Parathyroid adenoma (tissue), 2 donors: ENCODE measurements at regions not wholly inside any gene's neighbourhood (a gene's known extent, or its start where the extent isn't known, plus 50 kb on each side); places are given as distances from the start of the nearest gene placed in this dataset.

Experiments used
- H2AFZ ChIP-seq: fragments of 300-600 bp; sonication (generic); one replicate; pipeline ENCODE4 v1.7.0; 2017; ENCODE audit warnings: antibody characterized with exemption, mild to moderate bottlenecking
- H3K27ac ChIP-seq: fragments of 300-600 bp; sonication (generic); one replicate; pipeline ENCODE4 v1.7.0; 2017
- H3K27me3 ChIP-seq: fragments of 300-600 bp; sonication (generic); one replicate; pipeline ENCODE4 v1.7.0; 2017; ENCODE audit warnings: low read length; ENCODE audit not compliant: control insufficient read depth, insufficient read depth
- H3K36me3 ChIP-seq: fragments of 300-600 bp; sonication (generic); one replicate; pipeline ENCODE4 v1.7.0; 2017; ENCODE audit warnings: low read length; ENCODE audit not compliant: control insufficient read depth, insufficient read depth
- H3K4me1 ChIP-seq: fragments of 300-600 bp; sonication (generic); one replicate; pipeline ENCODE4 v1.7.0; 2017; ENCODE audit warnings: control low read depth
- H3K4me2 ChIP-seq: fragments of 300-600 bp; sonication (generic); one replicate; pipeline ENCODE4 v1.7.0; 2017; ENCODE audit warnings: low read length
- H3K4me3 ChIP-seq: fragments of 300-600 bp; sonication (generic); one replicate; pipeline ENCODE4 v1.7.0; 2017; ENCODE audit warnings: low read depth, low read length
- H3K79me2 ChIP-seq: fragments of 300-600 bp; sonication (generic); one replicate; pipeline ENCODE4 v1.7.0; 2017; ENCODE audit warnings: control low read depth
- H3K9ac ChIP-seq: fragments of 300-600 bp; sonication (generic); one replicate; pipeline ENCODE4 v1.7.0; 2017; ENCODE audit warnings: mild to moderate bottlenecking
- H3K9me3 ChIP-seq: fragments of 300-600 bp; sonication (generic); one replicate; pipeline ENCODE4 v1.7.0; 2017; ENCODE audit warnings: low read length; ENCODE audit not compliant: control insufficient read depth
- TF ChIP-seq, protein P1 (sequence below): fragments of 300-600 bp; sonication (generic); IDR thresholded peaks from one replicate; pipeline ENCODE4 v1.7.0; 2017; ENCODE audit warnings: antibody characterized with exemption, mild to moderate bottlenecking
- donor health status: primary hyperparathyroidism.

DNA sequence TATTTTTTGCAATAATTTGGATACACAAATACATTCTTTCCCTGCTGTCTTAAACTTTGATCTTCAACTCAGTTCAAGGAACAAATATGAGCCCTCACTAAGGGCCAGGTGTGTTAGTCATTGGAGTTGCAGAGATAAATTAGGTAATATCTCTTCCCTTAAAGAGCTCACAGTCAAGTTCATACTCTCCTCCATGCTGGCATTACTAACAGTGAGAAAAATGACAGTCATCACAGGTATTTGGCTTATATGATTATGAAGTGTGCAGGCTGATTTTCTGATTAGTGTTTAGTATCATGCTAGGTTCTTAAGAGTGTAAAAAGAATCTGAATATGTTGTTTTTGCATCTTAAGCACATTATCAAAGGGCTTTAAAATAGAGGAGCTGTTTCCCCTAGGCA lies 594.7 kb downstream of the CCER1 start:
- Histone ChIP-seq H3K4me3 (no peak overlapping the region), H3K4me1 (peaks cover 19% of the 10 kb centered on the region), H3K36me3 (no peaks in the 10 kb centered on the region), H3K27me3 (no peaks in the 10 kb centered on the region), H3K4me2 (no peak overlapping the region), H3K9me3 (no peaks in the 10 kb centered on the region), H3K79me2 (no peaks in the 10 kb centered on the region), H3K27ac (no peak overlapping the region), H3K9ac (no peak overlapping the region), H2AFZ (no peak overlapping the region)
- TF ChIP-seq, protein P1, sequence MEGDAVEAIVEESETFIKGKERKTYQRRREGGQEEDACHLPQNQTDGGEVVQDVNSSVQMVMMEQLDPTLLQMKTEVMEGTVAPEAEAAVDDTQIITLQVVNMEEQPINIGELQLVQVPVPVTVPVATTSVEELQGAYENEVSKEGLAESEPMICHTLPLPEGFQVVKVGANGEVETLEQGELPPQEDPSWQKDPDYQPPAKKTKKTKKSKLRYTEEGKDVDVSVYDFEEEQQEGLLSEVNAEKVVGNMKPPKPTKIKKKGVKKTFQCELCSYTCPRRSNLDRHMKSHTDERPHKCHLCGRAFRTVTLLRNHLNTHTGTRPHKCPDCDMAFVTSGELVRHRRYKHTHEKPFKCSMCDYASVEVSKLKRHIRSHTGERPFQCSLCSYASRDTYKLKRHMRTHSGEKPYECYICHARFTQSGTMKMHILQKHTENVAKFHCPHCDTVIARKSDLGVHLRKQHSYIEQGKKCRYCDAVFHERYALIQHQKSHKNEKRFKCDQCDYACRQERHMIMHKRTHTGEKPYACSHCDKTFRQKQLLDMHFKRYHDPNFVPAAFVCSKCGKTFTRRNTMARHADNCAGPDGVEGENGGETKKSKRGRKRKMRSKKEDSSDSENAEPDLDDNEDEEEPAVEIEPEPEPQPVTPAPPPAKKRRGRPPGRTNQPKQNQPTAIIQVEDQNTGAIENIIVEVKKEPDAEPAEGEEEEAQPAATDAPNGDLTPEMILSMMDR, result no peak

DNA sequence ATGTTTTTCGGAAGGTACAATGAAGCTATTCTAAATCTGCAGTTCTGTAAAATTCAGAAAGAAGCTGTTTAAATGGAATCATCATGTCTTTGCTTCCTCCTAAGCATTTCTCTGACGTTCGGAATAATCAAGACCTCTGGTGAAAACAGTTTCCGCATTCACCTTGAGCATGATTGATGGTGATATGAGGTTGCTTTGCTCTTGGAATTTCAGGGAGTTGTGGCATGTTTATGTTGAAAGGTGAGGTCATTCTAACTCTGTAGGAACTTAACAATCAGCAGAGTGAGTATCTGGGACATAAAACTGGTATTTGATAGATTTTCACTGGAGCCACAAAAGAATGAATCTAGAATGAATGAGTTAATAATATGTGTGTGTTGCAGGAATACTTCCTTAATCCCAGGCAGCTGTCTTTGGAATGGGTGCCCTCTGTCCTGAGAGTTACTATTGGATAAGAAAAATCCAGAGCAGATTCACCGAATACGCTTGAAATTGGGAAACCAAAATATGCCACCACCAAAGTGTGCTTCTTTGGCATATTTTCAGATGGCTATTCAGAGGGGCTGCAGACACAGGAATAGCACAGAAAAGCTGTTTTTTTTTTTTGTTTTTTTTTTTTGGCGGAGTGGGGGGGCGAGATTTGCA lies 599.1 kb downstream of the CCER1 start:
- Histone ChIP-seq H3K27me3 (no peaks in the 10 kb centered on the region), H3K4me2 (no peak overlapping the region), H3K27ac (no peak overlapping the region), H3K9ac (no peak overlapping the region), H3K9me3 (no peaks in the 10 kb centered on the region), H2AFZ (peak overlapping the region; percentile 36), H3K79me2 (no peaks in the 10 kb centered on the region), H3K4me1 (peaks cover 19% of the 10 kb centered on the region), H3K4me3 (no peak overlapping the region), H3K36me3 (no peaks in the 10 kb centered on the region)
- TF ChIP-seq, protein P1, result no peak

DNA sequence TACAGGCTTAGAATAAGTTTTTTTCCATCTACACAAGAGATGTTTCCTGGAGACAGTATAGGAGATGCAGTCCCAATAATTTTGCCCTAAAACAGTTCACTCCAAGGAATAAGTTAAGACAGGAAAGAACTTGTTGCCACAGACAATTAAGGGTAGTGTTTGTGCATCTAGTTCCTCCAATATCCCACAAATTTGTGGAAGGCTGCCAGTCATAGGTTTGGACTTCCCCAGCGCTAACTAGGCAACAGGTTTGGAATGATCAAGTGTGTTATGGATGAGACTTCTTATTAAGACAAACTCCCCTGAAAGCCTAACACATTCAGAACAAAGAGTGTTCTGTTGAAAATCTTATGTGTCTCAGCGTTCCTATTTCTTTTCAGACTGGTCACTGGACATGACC lies 611.0 kb downstream of the CCER1 start:
- Histone ChIP-seq H3K4me3 (no peak overlapping the region), H3K27ac (no peak overlapping the region)

DNA sequence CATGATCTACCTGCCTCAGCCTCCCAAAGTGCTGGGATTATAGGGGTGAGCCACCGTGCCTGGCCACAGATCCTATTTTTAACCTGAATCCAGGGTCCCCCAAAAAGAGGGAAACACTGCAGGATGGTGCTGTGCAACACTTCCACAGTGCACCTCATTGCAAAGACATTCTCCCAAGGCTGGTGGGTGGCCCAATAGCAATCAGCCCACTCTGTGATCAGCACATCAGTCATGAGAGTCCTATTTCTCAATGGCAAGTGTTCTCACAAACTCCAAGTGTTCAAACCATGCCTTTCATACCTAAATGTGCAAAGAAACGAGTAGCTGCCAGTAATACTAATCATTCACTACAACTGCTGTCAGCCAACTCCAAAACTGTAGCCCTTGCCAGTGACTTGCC lies 612.9 kb downstream of the CCER1 start:
- no peaks in the 10 kb centered on the region for H3K79me2 ChIP-seq
- no peak overlapping the region for H2AFZ ChIP-seq
- H3K27me3 ChIP-seq, result no peaks in the 10 kb centered on the region
- TF ChIP-seq, protein P1, result no peak
- H3K36me3 ChIP-seq, result no peaks in the 10 kb centered on the region
- H3K9ac ChIP-seq, result no peak overlapping the region
- H3K9me3 ChIP-seq, result no peaks in the 10 kb centered on the region
- no peak overlapping the region for H3K4me2 ChIP-seq
- no peak overlapping the region for H3K4me3 ChIP-seq
- H3K27ac ChIP-seq, result no peak overlapping the region
- no peaks in the 10 kb centered on the region for H3K4me1 ChIP-seq

More for the DNA sequence above, 611.0 kb downstream of the CCER1 start:
- Histone ChIP-seq H3K79me2 (no peaks in the 10 kb centered on the region), H3K4me1 (no peaks in the 10 kb centered on the region), H3K9me3 (no peaks in the 10 kb centered on the region), H3K36me3 (no peaks in the 10 kb centered on the region), H3K9ac (no peak overlapping the region), H3K27me3 (no peaks in the 10 kb centered on the region), H3K4me2 (no peak overlapping the region), H2AFZ (no peak overlapping the region)
- TF ChIP-seq, protein P1, result no peak

DNA sequence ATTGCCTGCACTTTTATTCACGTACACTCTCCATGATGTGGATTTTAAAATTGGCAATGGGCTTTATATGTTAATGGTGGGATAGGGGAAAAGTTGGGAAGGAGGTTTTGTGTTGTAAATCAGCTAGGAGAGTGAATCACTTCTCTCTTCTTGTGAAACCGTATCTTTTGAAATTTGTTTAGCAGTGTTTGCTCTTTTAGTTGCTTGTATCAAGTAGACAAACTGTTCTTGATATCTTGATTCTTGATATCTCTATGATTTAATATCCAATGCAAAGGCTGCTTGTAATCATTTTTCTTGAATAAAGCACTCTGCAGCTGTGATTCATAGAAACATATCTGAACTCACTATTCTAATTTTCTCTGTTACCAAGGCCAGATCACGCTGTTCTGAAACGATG lies 615.1 kb downstream of the CCER1 start:
- no peak overlapping the region for H3K4me2 ChIP-seq
- H3K9me3 ChIP-seq, result no peaks in the 10 kb centered on the region
- no peaks in the 10 kb centered on the region for H3K27me3 ChIP-seq
- no peak overlapping the region for H3K4me3 ChIP-seq
- no peak overlapping the region for H2AFZ ChIP-seq
- TF ChIP-seq, protein P1, result no peak
- no peaks in the 10 kb centered on the region for H3K4me1 ChIP-seq
- no peaks in the 10 kb centered on the region for H3K79me2 ChIP-seq
- no peak overlapping the region for H3K9ac ChIP-seq
- H3K27ac ChIP-seq, result no peak overlapping the region
- no peaks in the 10 kb centered on the region for H3K36me3 ChIP-seq
